Cardiac muscle cell (in vitro differentiated cells and primary cell): ENCODE measurements at regions not wholly inside any gene's neighbourhood (a gene's known extent, or its start where the extent isn't known, plus 50 kb on each side); places are given as distances from the start of the nearest gene placed in this dataset.
"Not testable (repeated sequence)": the region's sequence is repeated elsewhere in the genome, so short reads cannot be mapped to it uniquely, and the experiment has no call there.

Experiments
- DNase-seq, 2 donors: peaks; one replicate each; pipeline versions ENCODE4 v3.0.0 to v3.0.0-alpha.2; 2010 to 2017; ENCODE audit warnings: low read depth in 1 of 2, low spot score in 1 of 2
- H3K27ac ChIP-seq: fragments of 200-600 bp; sonication (generic); 2 replicates; pipeline ENCODE4 v1.5.1; 2016
- H3K27me3 ChIP-seq: fragments of 200-600 bp; sonication (generic); 2 replicates; pipeline ENCODE4 v1.6.0; 2016; ENCODE audit warnings: control low read depth
- H3K36me3 ChIP-seq: fragments of 200-600 bp; sonication (generic); 2 replicates; pipeline ENCODE4 v1.5.1; 2016; ENCODE audit warnings: control low read depth
- H3K4me1 ChIP-seq: fragments of 200-600 bp; sonication (generic); 2 replicates; pipeline ENCODE4 v1.8.1; 2017; ENCODE audit warnings: low read depth, mild to moderate bottlenecking, mixed run types
- H3K4me3 ChIP-seq: fragments of 200-600 bp; sonication (generic); 2 replicates; pipeline ENCODE4 v1.5.1; 2016; ENCODE audit warnings: mild to moderate bottlenecking
- H3K9me3 ChIP-seq: fragments of 200-600 bp; sonication (generic); 2 replicates; pipeline ENCODE4 v1.5.1; 2017; ENCODE audit warnings: low read depth, mild to moderate bottlenecking, control low read depth
- TF ChIP-seq, protein P1 (sequence below): IDR thresholded peaks from 2 replicates; pipeline ENCODE4 v1.5.1; 2012; ENCODE audit warnings: low read depth, mild to moderate bottlenecking, low read length

DNA sequence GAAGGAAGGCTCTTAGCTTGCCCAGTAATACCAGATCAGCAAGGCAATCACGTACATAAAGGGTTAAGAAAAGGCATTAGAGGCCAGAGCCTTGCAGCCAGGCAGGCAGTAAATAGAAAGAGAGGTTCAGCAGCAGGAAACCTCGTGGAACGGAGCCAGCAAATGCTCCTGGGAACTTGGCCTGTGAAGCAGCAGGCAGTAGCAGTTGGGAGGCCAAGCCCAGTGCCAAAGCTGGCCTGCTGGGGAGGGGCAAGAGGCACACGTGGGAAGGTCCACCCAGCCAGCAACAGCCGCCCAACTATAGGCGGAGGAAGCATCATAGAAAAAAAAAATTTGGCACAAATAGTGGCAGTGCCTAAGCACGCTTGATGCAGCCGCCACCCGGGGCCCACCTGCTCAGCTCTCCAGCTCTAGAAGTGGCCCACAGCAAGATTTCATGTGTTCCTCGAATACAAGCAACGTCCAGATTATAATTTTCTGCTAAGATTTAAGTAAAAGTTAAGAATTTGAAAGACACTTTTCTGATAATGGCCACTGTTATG, 2339.5 kb downstream of the TP53TG3F start:
- H3K9me3 ChIP-seq = no peaks in the 10 kb centered on the region
- H3K27ac ChIP-seq = no peak overlapping the region
- H3K27me3 ChIP-seq = no peaks in the 10 kb centered on the region
- H3K4me1 ChIP-seq = no peaks in the 10 kb centered on the region
- no peaks in the 10 kb centered on the region for H3K36me3 ChIP-seq
- DNase-seq = no peak
- TF ChIP-seq, protein P1, sequence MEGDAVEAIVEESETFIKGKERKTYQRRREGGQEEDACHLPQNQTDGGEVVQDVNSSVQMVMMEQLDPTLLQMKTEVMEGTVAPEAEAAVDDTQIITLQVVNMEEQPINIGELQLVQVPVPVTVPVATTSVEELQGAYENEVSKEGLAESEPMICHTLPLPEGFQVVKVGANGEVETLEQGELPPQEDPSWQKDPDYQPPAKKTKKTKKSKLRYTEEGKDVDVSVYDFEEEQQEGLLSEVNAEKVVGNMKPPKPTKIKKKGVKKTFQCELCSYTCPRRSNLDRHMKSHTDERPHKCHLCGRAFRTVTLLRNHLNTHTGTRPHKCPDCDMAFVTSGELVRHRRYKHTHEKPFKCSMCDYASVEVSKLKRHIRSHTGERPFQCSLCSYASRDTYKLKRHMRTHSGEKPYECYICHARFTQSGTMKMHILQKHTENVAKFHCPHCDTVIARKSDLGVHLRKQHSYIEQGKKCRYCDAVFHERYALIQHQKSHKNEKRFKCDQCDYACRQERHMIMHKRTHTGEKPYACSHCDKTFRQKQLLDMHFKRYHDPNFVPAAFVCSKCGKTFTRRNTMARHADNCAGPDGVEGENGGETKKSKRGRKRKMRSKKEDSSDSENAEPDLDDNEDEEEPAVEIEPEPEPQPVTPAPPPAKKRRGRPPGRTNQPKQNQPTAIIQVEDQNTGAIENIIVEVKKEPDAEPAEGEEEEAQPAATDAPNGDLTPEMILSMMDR = no peak
- H3K4me3 ChIP-seq = no peak overlapping the region

DNA sequence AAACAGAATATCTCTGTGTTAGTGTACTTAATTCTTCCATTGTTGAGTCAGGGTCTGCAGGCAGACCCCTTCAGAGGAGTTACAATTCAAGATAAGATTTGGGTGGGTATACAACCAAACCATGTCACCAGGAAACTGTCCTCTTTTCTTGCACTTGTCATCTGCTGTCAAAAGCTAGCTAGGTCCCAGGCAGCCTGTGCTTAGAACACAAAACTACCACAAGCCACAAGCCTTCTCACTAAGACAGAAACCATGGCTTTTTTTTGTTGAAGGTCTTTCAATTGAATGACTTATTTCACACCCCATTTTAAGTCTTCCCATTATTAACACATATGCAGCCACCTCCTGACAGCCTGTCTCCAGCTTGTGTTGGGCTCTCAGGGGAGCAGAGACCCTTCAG, 2345.1 kb downstream of the TP53TG3F start:
- not testable (repeated sequence) for H3K4me1 ChIP-seq, H3K27me3 ChIP-seq, H3K9me3 ChIP-seq, H3K27ac ChIP-seq, H3K4me3 ChIP-seq, H3K36me3 ChIP-seq, DNase-seq

DNA sequence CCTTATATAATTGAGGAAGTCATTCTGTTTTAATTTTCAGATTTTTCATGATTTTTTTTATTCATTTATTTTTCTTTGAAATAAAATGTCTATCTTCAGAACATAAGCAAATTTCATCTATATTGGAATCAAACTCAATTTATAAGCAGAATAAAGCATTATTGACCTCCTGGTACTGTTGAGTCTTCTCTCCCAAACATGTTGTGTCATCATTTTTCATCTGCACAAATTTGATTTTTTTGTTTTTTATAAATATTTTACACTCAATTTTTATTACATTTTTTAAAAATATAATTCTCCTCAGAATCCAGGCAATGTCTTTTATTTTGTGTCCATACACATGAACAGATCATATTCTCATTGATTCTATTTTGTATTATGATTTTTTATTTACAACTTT, 2363.9 kb downstream of the TP53TG3F start:
- Histone ChIP-seq H3K4me3 (no peak overlapping the region), H3K27ac (no peak overlapping the region), H3K4me1 (no peaks in the 10 kb centered on the region), H3K36me3 (no peaks in the 10 kb centered on the region), H3K27me3 (no peaks in the 10 kb centered on the region), H3K9me3 (no peaks in the 10 kb centered on the region)
- DNase-seq = no peak
- TF ChIP-seq, protein P1 = no peak

DNA sequence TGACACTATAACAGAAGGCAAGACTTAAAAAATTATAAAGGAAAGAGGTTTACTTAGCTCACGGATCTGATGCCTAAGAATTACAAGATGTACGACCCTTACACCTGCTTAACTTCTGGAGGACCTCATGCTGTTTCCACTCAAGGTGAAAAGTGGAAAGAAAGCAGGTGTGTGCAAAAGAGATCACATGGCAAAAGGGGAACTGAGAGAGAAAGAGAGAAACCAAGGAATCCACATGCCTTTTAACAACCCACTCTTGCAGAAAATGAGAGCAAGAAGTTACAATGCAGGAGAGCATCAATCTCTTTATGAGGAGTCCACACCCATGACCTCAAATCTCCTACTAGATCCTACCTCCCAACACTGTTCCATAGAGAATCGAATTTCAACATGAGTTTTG, 2382.2 kb downstream of the TP53TG3F start:
- TF ChIP-seq, protein P1 = no peak
- no peak for DNase-seq
- Histone ChIP-seq H3K27ac (no peak overlapping the region), H3K4me3 (no peak overlapping the region), H3K36me3 (no peaks in the 10 kb centered on the region), H3K4me1 (no peaks in the 10 kb centered on the region), H3K9me3 (peaks cover 2% of the 10 kb centered on the region), H3K27me3 (no peaks in the 10 kb centered on the region)

DNA sequence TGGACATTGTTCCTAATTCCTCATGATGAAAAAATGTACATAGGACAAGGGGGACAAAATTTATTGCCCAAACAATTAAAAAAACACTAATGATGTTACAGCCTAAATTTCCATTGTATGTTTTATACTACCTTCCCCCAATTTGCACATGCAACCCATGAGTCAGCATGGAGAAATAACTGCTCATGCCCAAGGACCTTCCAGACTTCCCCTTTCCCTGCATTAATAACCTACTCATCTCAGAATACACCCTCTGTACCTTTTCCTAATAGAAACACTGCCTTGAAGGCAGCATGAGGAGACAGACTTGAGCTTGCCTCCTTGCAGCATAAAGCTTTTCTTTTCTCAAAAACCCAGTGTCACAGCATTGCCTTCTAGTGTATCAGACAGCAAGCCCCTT, 2402.8 kb downstream of the TP53TG3F start:
- no peak for DNase-seq
- Histone ChIP-seq H3K36me3 (no peaks in the 10 kb centered on the region), H3K27ac (no peak overlapping the region), H3K9me3 (peaks cover 2% of the 10 kb centered on the region), H3K27me3 (no peaks in the 10 kb centered on the region), H3K4me3 (no peak overlapping the region), H3K4me1 (no peaks in the 10 kb centered on the region)
- TF ChIP-seq, protein P1 = no peak

DNA sequence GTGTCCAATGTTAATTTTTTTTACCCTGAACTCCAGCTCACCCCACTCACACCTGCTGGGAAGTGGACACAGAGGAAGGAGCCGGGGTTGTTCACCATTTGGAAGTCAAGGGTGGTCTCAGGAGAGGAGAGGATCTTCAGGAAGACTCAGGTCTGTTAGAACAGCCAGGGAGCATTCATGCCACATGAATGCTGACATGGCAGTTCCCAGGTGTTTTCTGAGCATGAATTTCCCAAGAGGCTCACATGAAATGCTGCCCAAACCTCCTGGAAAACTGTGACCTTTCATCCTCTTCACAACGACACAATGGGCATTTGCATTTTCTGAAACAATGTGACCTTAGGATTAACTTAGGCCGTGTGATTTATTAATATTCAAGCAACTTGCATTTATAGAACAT, 2409.2 kb downstream of the TP53TG3F start:
- no peak for DNase-seq
- no peaks in the 10 kb centered on the region for H3K9me3 ChIP-seq
- TF ChIP-seq, protein P1 = no peak

More for the DNA sequence above, 2409.2 kb downstream of the TP53TG3F start:
- H3K27ac ChIP-seq = no peak overlapping the region
- no peaks in the 10 kb centered on the region for H3K36me3 ChIP-seq
- H3K4me1 ChIP-seq = no peaks in the 10 kb centered on the region
- H3K27me3 ChIP-seq = no peaks in the 10 kb centered on the region
- H3K4me3 ChIP-seq = no peak overlapping the region
